ENCODE measurements at regions not wholly inside any gene's neighbourhood (a gene's known extent, or its start where the extent isn't known, plus 50 kb on each side); places are given as distances from the start of the nearest gene placed in this dataset.

GRCh38 chr12:31845613-31846322 is 113.4 kb upstream of the RESF1 start:
- TF ChIP-seq, protein P1, sequence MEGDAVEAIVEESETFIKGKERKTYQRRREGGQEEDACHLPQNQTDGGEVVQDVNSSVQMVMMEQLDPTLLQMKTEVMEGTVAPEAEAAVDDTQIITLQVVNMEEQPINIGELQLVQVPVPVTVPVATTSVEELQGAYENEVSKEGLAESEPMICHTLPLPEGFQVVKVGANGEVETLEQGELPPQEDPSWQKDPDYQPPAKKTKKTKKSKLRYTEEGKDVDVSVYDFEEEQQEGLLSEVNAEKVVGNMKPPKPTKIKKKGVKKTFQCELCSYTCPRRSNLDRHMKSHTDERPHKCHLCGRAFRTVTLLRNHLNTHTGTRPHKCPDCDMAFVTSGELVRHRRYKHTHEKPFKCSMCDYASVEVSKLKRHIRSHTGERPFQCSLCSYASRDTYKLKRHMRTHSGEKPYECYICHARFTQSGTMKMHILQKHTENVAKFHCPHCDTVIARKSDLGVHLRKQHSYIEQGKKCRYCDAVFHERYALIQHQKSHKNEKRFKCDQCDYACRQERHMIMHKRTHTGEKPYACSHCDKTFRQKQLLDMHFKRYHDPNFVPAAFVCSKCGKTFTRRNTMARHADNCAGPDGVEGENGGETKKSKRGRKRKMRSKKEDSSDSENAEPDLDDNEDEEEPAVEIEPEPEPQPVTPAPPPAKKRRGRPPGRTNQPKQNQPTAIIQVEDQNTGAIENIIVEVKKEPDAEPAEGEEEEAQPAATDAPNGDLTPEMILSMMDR (IDR thresholded peaks at IDR 0.05): no peak
- TF ChIP-seq POLR2A (IDR thresholded peaks at IDR 0.05): no peak
